ENCODE measurements at regions not wholly inside any gene's neighbourhood (a gene's known extent, or its start where the extent isn't known, plus 50 kb on each side); places are given as distances from the start of the nearest gene placed in this dataset.

- no peak for DNase-seq (ENCODE audit: low read depth in 2 of 2)
Measured at GRCh38 chr22:49550766-49551362, 276.8 kb downstream of the BRD1 start.

GRCh38 chr22:49550141-49550430, 277.6 kb downstream of the BRD1 start:
- no peak for DNase-seq (ENCODE audit: low read depth in 2 of 2)

GRCh38 chr22:49549256-49550140, 278.2 kb downstream of the BRD1 start:
- no peak for DNase-seq (ENCODE audit: low read depth in 2 of 2)

- peak in 1 of 2 donors; percentile 2 for DNase-seq (ENCODE audit: low read depth in 2 of 2)
Measured at GRCh38 chr22:49548356-49549202, 279.1 kb downstream of the BRD1 start.

DNA sequence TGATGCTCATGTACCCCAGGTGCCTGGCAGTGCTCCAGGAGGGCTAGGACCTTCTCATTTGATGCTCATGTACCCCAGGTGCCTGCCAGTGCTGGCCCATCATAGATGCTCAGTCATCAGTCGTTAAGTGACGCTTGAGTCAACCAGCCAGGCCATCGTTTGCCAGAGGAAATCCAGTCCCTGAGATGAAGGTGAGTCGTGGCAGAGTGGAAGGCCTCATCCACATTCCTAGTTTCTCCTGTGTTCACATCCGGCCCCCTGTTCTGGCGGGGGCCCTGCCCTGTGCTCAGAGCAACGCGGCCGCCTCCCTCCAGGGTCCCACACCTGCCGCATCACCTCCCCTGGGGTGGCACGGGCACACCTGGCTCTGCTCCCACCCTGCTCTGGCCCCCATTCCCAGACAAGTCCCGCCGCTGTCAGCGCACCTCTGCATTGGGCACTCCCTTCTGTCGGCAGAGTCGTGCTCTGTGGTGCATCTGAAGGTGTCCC, 279.9 kb downstream of the BRD1 start:
- no peak for DNase-seq (ENCODE audit: low read depth in 2 of 2)

GRCh38 chr22:49546811-49547585, 280.7 kb downstream of the BRD1 start:
- no peak for DNase-seq (ENCODE audit: low read depth in 2 of 2)

GRCh38 chr22:49545606-49546005, 282.1 kb downstream of the BRD1 start:
- DNase-seq (ENCODE audit: low read depth in 2 of 2) = no peak

GRCh38 chr22:49544286-49544685, 283.4 kb downstream of the BRD1 start:
- no peak for DNase-seq (ENCODE audit: low read depth in 2 of 2)

GRCh38 chr22:49543876-49544275, 283.8 kb downstream of the BRD1 start:
- no peak for DNase-seq (ENCODE audit: low read depth in 2 of 2)

DNA sequence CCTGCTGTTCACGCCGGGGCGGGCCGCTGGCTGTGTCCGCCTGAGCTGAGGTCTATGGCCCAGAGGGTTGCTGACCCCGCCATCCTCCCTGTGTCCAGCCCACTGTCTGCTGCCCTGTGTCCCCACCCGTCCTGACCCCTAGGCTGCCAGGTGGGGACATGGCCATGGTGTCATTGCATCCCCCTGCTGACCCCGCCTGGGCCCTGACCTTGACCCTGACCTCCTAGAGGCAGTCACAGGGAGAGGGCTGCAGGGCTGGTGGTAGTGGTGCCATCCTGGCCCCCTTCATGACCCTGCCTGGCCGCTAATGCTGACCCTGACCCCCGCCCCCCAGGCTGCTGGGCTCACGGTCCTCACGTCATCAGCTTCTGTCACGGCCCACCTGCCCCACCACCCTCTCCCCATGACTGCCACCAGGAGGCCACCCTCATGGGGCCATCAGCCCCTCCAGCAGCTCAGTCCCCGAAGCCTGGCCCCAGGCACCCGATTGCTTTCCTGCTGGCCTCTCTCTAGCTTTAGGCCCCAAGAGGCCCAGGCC, 285.9 kb downstream of the BRD1 start:
- no peak for DNase-seq (ENCODE audit: low read depth in 2 of 2)

- no peak for DNase-seq (ENCODE audit: low read depth in 2 of 2)
Measured at GRCh38 chr22:49540913-49541692, 286.6 kb downstream of the BRD1 start.

DNA sequence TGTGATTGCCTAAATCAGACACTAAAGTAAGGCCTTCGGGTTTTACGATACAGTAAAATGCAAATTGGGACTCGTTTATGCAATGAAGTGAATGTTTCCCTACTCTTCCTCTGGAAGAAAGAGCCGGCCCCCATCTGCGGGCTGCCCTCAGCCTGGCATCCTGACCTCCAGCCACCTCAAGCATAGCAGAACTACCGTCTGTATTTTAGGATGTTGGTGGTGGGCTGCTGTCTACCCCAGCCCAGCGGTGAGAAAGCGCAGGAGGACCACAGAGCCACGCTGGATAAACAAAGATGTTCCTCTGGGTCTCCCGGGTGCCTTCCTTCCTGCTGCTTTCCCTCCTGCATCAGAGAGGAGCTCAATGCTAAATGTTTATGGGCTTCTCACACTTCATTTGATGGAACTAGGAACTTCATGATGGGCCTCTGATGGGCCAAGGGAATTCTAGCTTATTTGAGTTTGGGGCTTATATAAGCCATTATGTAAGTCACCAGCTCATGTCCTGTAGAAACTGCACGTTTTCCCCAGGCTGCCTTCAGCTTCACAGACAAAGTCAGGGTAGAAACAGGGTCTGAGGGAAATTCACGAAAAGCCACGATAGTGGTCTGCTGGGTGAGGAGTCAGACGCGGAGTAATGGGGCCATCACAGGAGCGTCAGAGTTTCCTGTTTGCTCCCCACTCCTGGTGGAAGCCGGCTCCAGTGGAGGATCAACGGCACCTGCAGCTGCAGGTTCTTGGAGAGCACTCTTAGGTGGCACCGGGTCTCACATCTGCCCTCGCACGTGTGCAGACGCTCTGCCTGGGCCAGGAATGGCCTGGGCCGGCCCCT, 287.4 kb downstream of the BRD1 start:
- DNase-seq (ENCODE audit: low read depth in 2 of 2) = no peak

- DNase-seq (ENCODE audit: low read depth in 2 of 2) = no peak
Measured at GRCh38 chr22:49538006-49538405, 289.7 kb downstream of the BRD1 start.

- no peak for DNase-seq (ENCODE audit: low read depth in 2 of 2)
Measured at GRCh38 chr22:49536571-49537131, 291.0 kb downstream of the BRD1 start.

GRCh38 chr22:49535527-49536125, 292.0 kb downstream of the BRD1 start:
- DNase-seq (ENCODE audit: low read depth in 2 of 2) = no peak

- DNase-seq (ENCODE audit: low read depth in 2 of 2) = no peak
Measured at GRCh38 chr22:49535126-49535525, 292.5 kb downstream of the BRD1 start.

DNA sequence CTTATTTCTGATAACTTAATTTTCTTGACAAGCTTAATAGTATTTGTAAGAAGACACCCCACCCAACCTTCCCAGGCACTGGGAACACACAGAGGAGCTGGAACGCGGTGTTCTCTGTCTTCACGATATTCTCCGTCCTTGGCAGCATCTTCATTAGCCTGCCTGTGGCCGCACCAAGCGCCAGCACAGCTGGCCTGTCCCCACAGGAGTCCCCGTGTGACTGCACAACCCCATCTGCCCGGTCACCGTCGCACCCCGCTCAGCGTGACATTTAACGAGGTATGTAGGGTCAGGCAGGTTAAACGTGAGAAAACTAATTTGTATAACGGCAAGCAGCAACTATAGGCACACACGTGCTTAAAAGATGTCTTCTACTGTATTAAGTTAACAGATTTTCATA, 293.3 kb downstream of the BRD1 start:
- no peak for DNase-seq (ENCODE audit: low read depth in 2 of 2)

GRCh38 chr22:49533886-49534285, 293.8 kb downstream of the BRD1 start:
- no peak for DNase-seq (ENCODE audit: low read depth in 2 of 2)

Data from dermis microvascular lymphatic vessel endothelial cell (primary cell).